Aorta (tissue), 5 donors: ENCODE measurements at regions not wholly inside any gene's neighbourhood (a gene's known extent, or its start where the extent isn't known, plus 50 kb on each side); places are given as distances from the start of the nearest gene placed in this dataset.
"Not testable (repeated sequence)": the region's sequence is repeated elsewhere in the genome, so short reads cannot be mapped to it uniquely, and the experiment has no call there.

Experiments
- ATAC-seq: fragments of 200-7000 bp; cut with Tn5 transposase; one replicate; pipeline ENCODE4 v1.9.1; 2022; ENCODE audit warnings: moderate library complexity; ENCODE audit not compliant: low FRiP score
- DNase-seq, 2 donors: peaks; one replicate each; pipeline ENCODE4 v3.0.0-alpha.2; 2020
- H3K27ac ChIP-seq, 2 donors: one replicate each; pipeline ENCODE4 v1.5.1; 2013; ENCODE audit warnings: low read length in 2 of 2, mild to moderate bottlenecking in 2 of 2, moderate library complexity in 2 of 2, control low read depth in 1 of 2, inconsistent platforms in 1 of 2, low read depth in 1 of 2
- H3K27me3 ChIP-seq, 2 donors: one replicate each; pipeline ENCODE4 v1.6.1; 2013; ENCODE audit warnings: control low read depth in 1 of 2, low read length in 1 of 2, mild to moderate bottlenecking in 1 of 2, moderate library complexity in 1 of 2; ENCODE audit not compliant: insufficient read depth in 2 of 2, control insufficient read depth in 1 of 2
- H3K36me3 ChIP-seq, 2 donors: one replicate each; pipeline ENCODE4 v1.6.1; 2013; ENCODE audit warnings: control low read depth in 1 of 2, low read length in 1 of 2, mild to moderate bottlenecking in 1 of 2; ENCODE audit not compliant: insufficient read depth in 2 of 2, control insufficient read depth in 1 of 2
- H3K4me1 ChIP-seq, 2 donors: one replicate each; pipeline ENCODE4 v1.6.1; 2013; ENCODE audit warnings: low read length in 2 of 2, control low read depth in 1 of 2, mild to moderate bottlenecking in 1 of 2, moderate library complexity in 1 of 2; ENCODE audit not compliant: insufficient read depth in 2 of 2, control insufficient read depth in 1 of 2
- H3K4me3 ChIP-seq, 2 donors: one replicate each; pipeline ENCODE4 v1.5.1; 2013; ENCODE audit warnings: low read length in 2 of 2, control low read depth in 1 of 2, mild to moderate bottlenecking in 1 of 2
- H3K9me3 ChIP-seq: one replicate; pipeline ENCODE4 v1.6.1; 2013; ENCODE audit warnings: mild to moderate bottlenecking, low read length; ENCODE audit not compliant: control insufficient read depth
- WGBS, 2 donors: extraction: QIAGEN DNeasy Blood & Tissue Kit; methylation state at CpG; one replicate each; pipeline ENCODE4 v1.1.7; 2013; 5-methylcytosine and 5-hydroxymethylcytosine counted together
- intact Hi-C, 2 donors: fragments of 100-400 bp; cut with DNase I; formaldehyde crosslinking; loops; one replicate each; pipeline versions ENCODE4 v1.14.2 to v1.15.0; 2022
- donor health status: healthy with polysubstance abuse.
- donor health status: Bipolar disorder and iron deficiency.
- donor health status: DM: no; HTN: no; CAD: no.
- donor health status: DM: no; HTN: no; CAD: no.
- donor health status: DM: yes; HTN: yes; CAD: no.

GRCh38 chr16:9155871-9156270 is 64.4 kb downstream of the HAPSTR1 start:
- no peaks in the 10 kb centered on the region for H3K9me3 ChIP-seq
- no peaks in the 10 kb centered on the region for H3K36me3 ChIP-seq
- H3K27ac ChIP-seq: no peak overlapping the region
- intact Hi-C loops: loop anchor here in 1 of 2 donors (10.0 kb wide), 1 partner anchor 1029 kb away; the partner anchor contains the start of gene GRIN2A
- 48 to 69% methylated on average over 5 of the region's 5 CpGs for WGBS, 2 donors
- ATAC-seq (no peak), DNase-seq (no peak)
- no peak overlapping the region for H3K4me3 ChIP-seq
- H3K27me3 ChIP-seq: no peaks in the 10 kb centered on the region
- no peaks in the 10 kb centered on the region for H3K4me1 ChIP-seq

- intact Hi-C loops: loop anchor here in 1 of 2 donors (10.0 kb wide), 1 partner anchor 1025 kb away; the partner anchor contains the start of gene GRIN2A
- no peaks in the 10 kb centered on the region for H3K9me3 ChIP-seq
- 15 to 16% methylated on average over 15 of the region's 15 CpGs for WGBS, 2 donors
- DNase-seq: peak in 1 of 2 donors; percentile 59
- no peak overlapping the region for H3K27ac ChIP-seq
- no peaks in the 10 kb centered on the region for H3K36me3 ChIP-seq
- no peak overlapping the region for H3K4me3 ChIP-seq
- no peaks in the 10 kb centered on the region for H3K27me3 ChIP-seq
- H3K4me1 ChIP-seq: no peaks in the 10 kb centered on the region
- no peak for ATAC-seq
Observed at GRCh38 chr16:9159839-9160550, 68.6 kb downstream of the HAPSTR1 start.

- Histone ChIP-seq H3K9me3 (no peaks in the 10 kb centered on the region), H3K27me3 (no peaks in the 10 kb centered on the region), H3K36me3 (no peaks in the 10 kb centered on the region), H3K4me3 (no peak overlapping the region), H3K4me1 (no peaks in the 10 kb centered on the region), H3K27ac (no peak overlapping the region)
- no peak for DNase-seq
- intact Hi-C loops: no loop called here
- WGBS, 2 donors: 80% methylated on average over 13 of the region's 13 CpGs
- no peak for ATAC-seq
Observed at GRCh38 chr16:9160551-9160911, 69.1 kb downstream of the HAPSTR1 start.

- Histone ChIP-seq H3K4me1 (no peaks in the 10 kb centered on the region), H3K36me3 (no peaks in the 10 kb centered on the region), H3K27ac (no peak overlapping the region), H3K9me3 (no peaks in the 10 kb centered on the region), H3K27me3 (no peaks in the 10 kb centered on the region), H3K4me3 (no peak overlapping the region)
- ATAC-seq (no peak), DNase-seq (no peak)
- intact Hi-C loops: no loop called here
- 64 to 74% methylated on average over 10 of the region's 10 CpGs for WGBS, 2 donors
Observed at GRCh38 chr16:9165681-9166080, 74.2 kb downstream of the HAPSTR1 start.

- DNase-seq, ATAC-seq, H3K27ac ChIP-seq, H3K36me3 ChIP-seq, H3K4me3 ChIP-seq, H3K4me1 ChIP-seq, H3K9me3 ChIP-seq, intact Hi-C loops, H3K27me3 ChIP-seq: not testable (repeated sequence)
- 83 to 86% methylated on average over 20 to 21 of the region's 24 CpGs for WGBS, 2 donors
Observed at GRCh38 chr16:9166326-9166993, 75.0 kb downstream of the HAPSTR1 start.

GRCh38 chr16:9169094-9169493 is 77.7 kb downstream of the HAPSTR1 start:
- WGBS, 2 donors: 82 to 87% methylated on average over 7 of the region's 7 CpGs
- intact Hi-C loops: no loop called here
- Histone ChIP-seq H3K9me3 (no peaks in the 10 kb centered on the region), H3K4me3 (no peak overlapping the region), H3K36me3 (no peaks in the 10 kb centered on the region), H3K4me1 (no peaks in the 10 kb centered on the region), H3K27me3 (no peaks in the 10 kb centered on the region), H3K27ac (no peak overlapping the region)
- ATAC-seq (no peak), DNase-seq (no peak)

- ATAC-seq (no peak), DNase-seq (no peak)
- H3K36me3 ChIP-seq: no peaks in the 10 kb centered on the region
- 73% methylated on average over 12 of the region's 12 CpGs for WGBS, 2 donors
- no peaks in the 10 kb centered on the region for H3K9me3 ChIP-seq
- no peaks in the 10 kb centered on the region for H3K27me3 ChIP-seq
- H3K4me3 ChIP-seq: no peak overlapping the region
- H3K27ac ChIP-seq: no peak overlapping the region
- intact Hi-C loops: no loop called here
- no peaks in the 10 kb centered on the region for H3K4me1 ChIP-seq
Observed at GRCh38 chr16:9170470-9170869, 79.0 kb downstream of the HAPSTR1 start.

- Histone ChIP-seq H3K27me3 (no peaks in the 10 kb centered on the region), H3K4me1 (no peaks in the 10 kb centered on the region), H3K27ac (no peak overlapping the region), H3K36me3 (no peaks in the 10 kb centered on the region), H3K4me3 (no peak overlapping the region), H3K9me3 (no peaks in the 10 kb centered on the region)
- ATAC-seq (no peak), DNase-seq (no peak)
- intact Hi-C loops: no loop called here
- 62 to 70% methylated on average over 9 of the region's 9 CpGs for WGBS, 2 donors
Observed at GRCh38 chr16:9176547-9177418, 85.3 kb downstream of the HAPSTR1 start.
